Fibroblast of lung (primary cell): ENCODE measurements at regions not wholly inside any gene's neighbourhood (a gene's known extent, or its start where the extent isn't known, plus 50 kb on each side); places are given as distances from the start of the nearest gene placed in this dataset.

Source experiments
- DNase-seq, 2 donors: peaks; one replicate each; pipeline versions ENCODE4 v3.0.0 to v3.0.0-alpha.2; 2010; ENCODE audit warnings: low read depth in 2 of 2
- H2AFZ ChIP-seq: 2 replicates; pipeline ENCODE4 v1.5.1; 2012; ENCODE audit warnings: low read length, control low read depth, inconsistent platforms
- H3K27ac ChIP-seq: 2 replicates; pipeline ENCODE4 v1.5.1; 2011; ENCODE audit warnings: low read length, control low read depth; ENCODE audit not compliant: insufficient read depth
- H3K27me3 ChIP-seq: 2 replicates; pipeline ENCODE4 v1.5.1; 2011; ENCODE audit warnings: mild to moderate bottlenecking, low read length; ENCODE audit not compliant: control insufficient read depth, insufficient read depth
- H3K36me3 ChIP-seq: 2 replicates; pipeline ENCODE4 v1.5.1; 2011; ENCODE audit warnings: low read length; ENCODE audit not compliant: control insufficient read depth, insufficient read depth
- H3K4me1 ChIP-seq: 2 replicates; pipeline ENCODE4 v1.5.1; 2011; ENCODE audit warnings: low read length; ENCODE audit not compliant: control insufficient read depth, insufficient read depth; ENCODE audit errors: extremely low read depth
- H3K4me2 ChIP-seq: 2 replicates; pipeline ENCODE4 v1.5.1; 2011; ENCODE audit warnings: low read length, control low read depth; ENCODE audit not compliant: insufficient read depth; ENCODE audit errors: extremely low read depth
- H3K4me3 ChIP-seq, 4 experiments: fragments of 200-600 bp in 1 of 4; sonication (generic) in 1 of 4; replicated peaks in 1 of 4; 2 replicates each; pipeline ENCODE4 v1.5.1; 2011 to 2016; ENCODE audit warnings: low read length in 4 of 4, low read depth in 3 of 4, mild to moderate bottlenecking in 3 of 4, control low read depth in 2 of 4, inconsistent platforms in 1 of 4, mixed read lengths in 1 of 4; ENCODE audit not compliant: insufficient read depth in 1 of 4; ENCODE audit errors: control extremely low read depth in 1 of 4
- H3K79me2 ChIP-seq: 2 replicates; pipeline ENCODE4 v1.5.1; 2012; ENCODE audit warnings: mild to moderate bottlenecking, low read length, inconsistent platforms; ENCODE audit not compliant: control insufficient read depth, insufficient read depth
- H3K9ac ChIP-seq: 2 replicates; pipeline ENCODE4 v1.5.1; 2011; ENCODE audit warnings: mild to moderate bottlenecking, low read length, control low read depth; ENCODE audit not compliant: insufficient read depth
- H3K9me3 ChIP-seq: 2 replicates; pipeline ENCODE4 v1.5.1; 2012; ENCODE audit warnings: low read depth, low read length; ENCODE audit not compliant: control insufficient read depth, insufficient read depth
- H4K20me1 ChIP-seq: 2 replicates; pipeline ENCODE4 v1.5.1; 2011; ENCODE audit warnings: low read length; ENCODE audit not compliant: control insufficient read depth, insufficient read depth; ENCODE audit errors: extremely low read depth
- CTCF ChIP-seq, 2 donors: IDR thresholded peaks in 1 of 2; conservative IDR thresholded peaks in 1 of 2; 1 replicate in 1 of 2; 2 replicates in 1 of 2; pipeline ENCODE4 v1.5.1; 2011 to 2012; ENCODE audit warnings: low read length in 2 of 2, control low read depth in 1 of 2, inconsistent platforms in 1 of 2, low read depth in 1 of 2, mild to moderate bottlenecking in 1 of 2
- EZH2 ChIP-seq: IDR thresholded peaks from 2 replicates; pipeline ENCODE4 v1.5.1; 2012; ENCODE audit warnings: low read length, control low read depth, mild to moderate bottlenecking; ENCODE audit errors: missing control alignments

DNA sequence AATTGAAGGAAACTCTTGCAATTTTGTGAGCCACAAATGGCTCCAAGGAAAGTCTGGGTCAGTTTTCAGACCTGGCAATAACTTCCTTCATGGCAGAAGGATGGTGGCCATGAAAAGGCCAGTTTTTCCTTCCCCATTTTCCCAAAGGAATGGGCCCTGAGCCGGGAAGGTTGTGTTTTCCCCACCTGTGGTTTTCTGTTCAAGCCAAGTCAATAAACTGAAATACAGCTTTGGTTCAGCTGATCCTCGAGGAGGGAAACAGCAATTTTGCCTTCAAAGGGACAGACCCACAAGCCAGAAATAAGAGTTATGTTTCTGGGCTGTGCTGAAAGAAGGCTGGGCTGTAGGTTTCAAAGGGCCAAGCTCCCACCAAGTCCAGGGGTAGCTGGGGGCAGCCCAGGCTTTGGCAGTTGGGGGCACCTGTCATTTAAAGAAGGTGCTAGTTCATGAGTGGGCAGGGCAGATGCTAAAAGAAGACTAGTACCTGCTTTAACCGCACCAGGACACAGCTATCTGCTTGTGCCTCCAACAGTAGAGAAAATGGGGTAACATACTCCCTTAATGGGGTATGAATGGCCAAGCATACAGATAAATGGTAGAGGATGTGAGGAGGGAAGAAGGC, 97.0 kb downstream of the TTC32 start:
- no peaks in the 10 kb centered on the region for H3K36me3 ChIP-seq
- H3K9ac ChIP-seq, result no peak overlapping the region
- H3K9me3 ChIP-seq, result no peaks in the 10 kb centered on the region
- no peak overlapping the region for H2AFZ ChIP-seq
- H3K27ac ChIP-seq, result no peak overlapping the region
- no peak overlapping the region for H3K4me2 ChIP-seq
- TF ChIP-seq CTCF (conservative IDR thresholded peaks at IDR 0.05 in 1 of 2, IDR thresholded peaks at IDR 0.05 in 1 of 2; ENCODE audit: low read depth in 1 of 2, low read length in 2 of 2), result no peak
- TF ChIP-seq EZH2, result no peak
- peaks cover 11% of the 10 kb centered on the region for H3K4me1 ChIP-seq
- H4K20me1 ChIP-seq, result no peaks in the 10 kb centered on the region
- no peaks in the 10 kb centered on the region for H3K27me3 ChIP-seq
- no peak for DNase-seq
- H3K4me3 ChIP-seq, result no peak overlapping the region
- no peaks in the 10 kb centered on the region for H3K79me2 ChIP-seq

DNA sequence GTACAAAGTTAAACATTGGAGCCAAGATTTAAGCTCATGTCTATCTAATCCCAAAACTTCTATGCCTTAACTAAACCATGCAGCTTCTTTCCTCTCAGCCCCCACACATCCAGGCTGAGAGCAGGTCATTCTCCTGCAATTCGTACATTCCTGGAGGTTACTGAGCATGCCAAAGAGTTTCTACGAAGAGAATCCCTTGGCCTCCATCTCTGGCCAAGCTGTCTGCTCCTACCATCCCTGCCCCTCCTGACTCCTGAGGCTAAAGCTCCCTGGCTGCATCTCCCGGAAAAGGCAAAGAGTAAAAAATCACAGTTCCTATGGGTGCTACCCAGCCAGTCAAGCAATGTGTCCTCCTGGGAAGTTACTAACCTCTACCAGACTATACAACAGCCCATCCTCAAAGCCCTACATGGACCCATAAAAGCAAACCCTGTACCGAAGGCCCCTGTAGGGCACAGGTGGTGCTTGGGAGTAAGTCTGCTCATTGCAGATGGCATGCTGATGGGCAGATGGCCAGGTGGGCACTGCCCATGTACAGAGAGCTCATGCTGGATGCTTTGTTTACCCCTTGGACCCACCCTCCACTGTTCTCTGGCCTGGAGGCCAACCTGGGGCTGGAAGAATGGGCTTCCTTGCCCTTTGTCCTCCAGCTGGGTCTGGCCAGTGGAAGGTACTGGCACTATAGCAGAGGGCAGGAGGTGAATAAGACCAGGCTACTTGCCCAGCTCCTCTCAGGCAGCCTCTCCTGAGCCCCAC, 99.5 kb downstream of the TTC32 start:
- Histone ChIP-seq H3K4me2 (no peak overlapping the region), H3K9me3 (no peaks in the 10 kb centered on the region), H2AFZ (no peak overlapping the region), H3K79me2 (no peaks in the 10 kb centered on the region), H4K20me1 (no peaks in the 10 kb centered on the region), H3K27me3 (no peaks in the 10 kb centered on the region), H3K4me1 (peaks cover 11% of the 10 kb centered on the region), H3K9ac (no peak overlapping the region), H3K36me3 (no peaks in the 10 kb centered on the region), H3K4me3 (no peak overlapping the region), H3K27ac (no peak overlapping the region)
- peak; percentile 29 to 84 for DNase-seq
- no peak for TF ChIP-seq EZH2
- TF ChIP-seq CTCF (conservative IDR thresholded peaks at IDR 0.05 in 1 of 2, IDR thresholded peaks at IDR 0.05 in 1 of 2; ENCODE audit: low read depth in 1 of 2, low read length in 2 of 2), result no peak

- Histone ChIP-seq H4K20me1 (no peaks in the 10 kb centered on the region), H3K4me1 (peaks cover 11% of the 10 kb centered on the region), H3K27me3 (peaks cover 2% of the 10 kb centered on the region), H3K4me2 (no peak overlapping the region), H3K9ac (no peak overlapping the region), H3K9me3 (no peaks in the 10 kb centered on the region), H3K36me3 (no peaks in the 10 kb centered on the region), H3K4me3 (no peak overlapping the region), H3K27ac (no peak overlapping the region), H3K79me2 (no peaks in the 10 kb centered on the region), H2AFZ (no peak overlapping the region)
- DNase-seq, result peak; percentile 98 to 99
- TF ChIP-seq EZH2 (no peak), CTCF (conservative IDR thresholded peaks at IDR 0.05 in 1 of 2, IDR thresholded peaks at IDR 0.05 in 1 of 2; ENCODE audit: low read depth in 1 of 2, low read length in 2 of 2) (no peak)
Observed at GRCh38 chr2:19801367-19802080, 100.3 kb downstream of the TTC32 start.
